Right atrium auricular region (tissue), 2 donors: ENCODE measurements at regions not wholly inside any gene's neighbourhood (a gene's known extent, or its start where the extent isn't known, plus 50 kb on each side); places are given as distances from the start of the nearest gene placed in this dataset.

Experiments used
- DNase-seq: peaks from one replicate; pipeline ENCODE4 v3.0.0-alpha.2; 2019; ENCODE audit warnings: low spot score
- H3K27ac ChIP-seq, 2 donors: fragments of 200-600 bp; sonication (generic); 1 replicate in 1 of 2; 2 replicates in 1 of 2; pipeline ENCODE4 v1.5.1; 2016 to 2019
- H3K27me3 ChIP-seq, 2 donors: fragments of 200-600 bp; sonication (generic); one replicate each; pipeline versions ENCODE4 v1.5.1 to v1.6.0; 2017 to 2019
- H3K36me3 ChIP-seq: fragments of 200-600 bp; sonication (generic); one replicate; pipeline ENCODE4 v1.5.1; 2016
- H3K4me1 ChIP-seq, 2 donors: fragments of 200-600 bp; sonication (generic); one replicate each; pipeline versions ENCODE4 v1.5.1 to v1.6.0; 2017 to 2019
- H3K4me3 ChIP-seq, 2 donors: fragments of 200-600 bp; sonication (generic); 1 replicate in 1 of 2; 2 replicates in 1 of 2; pipeline ENCODE4 v1.5.1; 2017 to 2019; ENCODE audit warnings: mild to moderate bottlenecking in 1 of 2, moderate library complexity in 1 of 2
- H3K9me3 ChIP-seq, 2 donors: fragments of 200-600 bp; sonication (generic); one replicate each; pipeline ENCODE4 v1.5.1; 2019
- TF ChIP-seq, protein P1 (sequence below), 2 donors: fragments of 200-600 bp; sonication (generic); IDR thresholded peaks; one replicate each; pipeline ENCODE4 v1.5.1; 2019; ENCODE audit warnings: antibody characterized with exemption in 2 of 2

DNA sequence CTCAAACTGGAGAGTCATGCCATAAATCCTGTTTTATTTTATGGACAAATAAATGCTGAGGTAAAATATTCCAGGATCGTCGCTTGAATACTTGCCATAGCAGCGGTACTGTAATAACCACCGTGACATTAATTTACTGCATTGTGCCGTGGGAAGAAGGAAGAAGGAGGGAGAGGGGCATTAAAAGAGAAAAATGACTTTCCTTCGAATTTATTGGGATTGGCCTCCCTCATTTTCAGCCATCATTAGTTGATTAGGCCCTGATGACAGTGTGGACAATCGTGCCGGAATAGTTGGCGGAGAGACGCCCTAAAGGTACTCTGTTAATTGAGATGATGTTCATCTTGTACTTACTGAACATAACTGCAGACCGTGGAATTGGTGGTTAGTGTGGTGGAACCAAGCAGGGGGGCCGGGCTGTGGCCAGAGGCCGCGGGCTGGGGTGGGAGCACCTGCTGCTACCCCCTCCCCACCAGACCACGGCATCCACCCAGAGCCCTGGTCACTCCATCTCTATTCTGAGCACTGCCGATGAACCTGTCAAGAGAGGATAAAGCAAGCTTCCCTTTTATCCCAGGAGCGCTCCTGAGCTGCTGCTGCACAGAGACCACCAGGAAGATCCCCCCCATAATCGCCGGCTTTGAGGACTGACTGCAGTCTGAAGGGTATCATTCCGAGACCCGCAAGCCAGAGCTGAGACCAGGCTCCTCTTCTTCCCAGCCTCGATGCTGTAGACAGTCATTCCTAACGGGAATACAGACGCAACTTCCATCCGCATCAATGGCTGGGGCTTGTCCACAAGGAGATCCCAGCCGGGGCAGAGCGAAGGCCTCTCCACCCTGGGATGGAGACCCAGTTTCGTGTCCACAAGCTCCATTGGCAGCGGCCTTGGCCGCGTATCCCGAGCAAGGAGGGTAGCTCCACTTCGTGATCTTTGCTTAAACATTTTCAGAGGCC lies 168.3 kb upstream of the TSHZ3 start:
- TF ChIP-seq, protein P1, sequence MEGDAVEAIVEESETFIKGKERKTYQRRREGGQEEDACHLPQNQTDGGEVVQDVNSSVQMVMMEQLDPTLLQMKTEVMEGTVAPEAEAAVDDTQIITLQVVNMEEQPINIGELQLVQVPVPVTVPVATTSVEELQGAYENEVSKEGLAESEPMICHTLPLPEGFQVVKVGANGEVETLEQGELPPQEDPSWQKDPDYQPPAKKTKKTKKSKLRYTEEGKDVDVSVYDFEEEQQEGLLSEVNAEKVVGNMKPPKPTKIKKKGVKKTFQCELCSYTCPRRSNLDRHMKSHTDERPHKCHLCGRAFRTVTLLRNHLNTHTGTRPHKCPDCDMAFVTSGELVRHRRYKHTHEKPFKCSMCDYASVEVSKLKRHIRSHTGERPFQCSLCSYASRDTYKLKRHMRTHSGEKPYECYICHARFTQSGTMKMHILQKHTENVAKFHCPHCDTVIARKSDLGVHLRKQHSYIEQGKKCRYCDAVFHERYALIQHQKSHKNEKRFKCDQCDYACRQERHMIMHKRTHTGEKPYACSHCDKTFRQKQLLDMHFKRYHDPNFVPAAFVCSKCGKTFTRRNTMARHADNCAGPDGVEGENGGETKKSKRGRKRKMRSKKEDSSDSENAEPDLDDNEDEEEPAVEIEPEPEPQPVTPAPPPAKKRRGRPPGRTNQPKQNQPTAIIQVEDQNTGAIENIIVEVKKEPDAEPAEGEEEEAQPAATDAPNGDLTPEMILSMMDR (IDR thresholded peaks at IDR 0.05) = no peak
- Histone ChIP-seq H3K27me3 (no peaks in the 10 kb centered on the region), H3K4me3 (no peak overlapping the region), H3K36me3 (no peaks in the 10 kb centered on the region), H3K9me3 (peaks cover 0 to 12% of the 10 kb centered on the region in 2 donors), H3K4me1 (no peaks in the 10 kb centered on the region), H3K27ac (no peak overlapping the region)
- DNase-seq = peak; percentile 28

DNA sequence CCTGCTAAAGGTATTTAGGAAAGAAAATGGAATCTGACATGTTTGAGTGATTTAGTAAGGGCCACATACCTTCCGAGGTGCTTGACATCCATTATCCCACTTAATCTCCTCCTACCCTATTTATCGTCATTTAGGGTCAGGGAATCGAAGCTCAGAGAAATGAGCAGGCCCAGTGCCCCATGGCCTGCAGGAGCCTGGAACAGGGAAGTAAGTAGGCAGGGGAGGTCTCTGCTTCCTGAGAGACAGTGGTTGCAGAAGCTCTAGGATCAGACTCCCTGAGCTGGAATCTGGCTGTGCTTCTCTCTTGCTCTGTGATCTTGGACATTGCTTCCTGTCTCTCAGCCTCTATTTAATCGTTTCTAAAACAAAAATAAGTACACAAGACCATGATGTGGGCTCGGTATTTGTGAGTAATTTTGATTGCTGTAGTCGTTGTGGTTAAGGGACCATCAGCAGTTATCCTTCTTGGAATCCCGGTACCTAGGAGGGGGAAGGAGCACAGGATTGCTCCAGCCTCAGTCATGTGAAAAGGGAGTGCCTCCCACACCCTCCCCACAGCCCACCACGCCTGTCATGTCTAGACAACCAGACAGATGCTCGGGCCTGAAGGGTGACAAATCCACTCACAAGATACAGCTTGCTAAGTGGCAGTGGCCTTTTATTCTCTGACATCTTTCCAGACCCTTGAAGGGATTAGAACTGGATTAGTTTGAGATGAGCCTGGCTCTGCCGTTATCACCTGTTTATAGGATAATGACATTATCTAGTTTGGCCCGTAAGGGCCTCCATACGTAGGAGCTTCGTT lies 169.2 kb upstream of the TSHZ3 start:
- H3K4me3 ChIP-seq = no peak overlapping the region
- H3K9me3 ChIP-seq = peaks cover 0 to 12% of the 10 kb centered on the region in 2 donors
- no peaks in the 10 kb centered on the region for H3K4me1 ChIP-seq
- no peaks in the 10 kb centered on the region for H3K27me3 ChIP-seq
- peak; percentile 13 for DNase-seq
- TF ChIP-seq, protein P1 (IDR thresholded peaks at IDR 0.05) = no peak
- no peaks in the 10 kb centered on the region for H3K36me3 ChIP-seq
- H3K27ac ChIP-seq = no peak overlapping the region

DNA sequence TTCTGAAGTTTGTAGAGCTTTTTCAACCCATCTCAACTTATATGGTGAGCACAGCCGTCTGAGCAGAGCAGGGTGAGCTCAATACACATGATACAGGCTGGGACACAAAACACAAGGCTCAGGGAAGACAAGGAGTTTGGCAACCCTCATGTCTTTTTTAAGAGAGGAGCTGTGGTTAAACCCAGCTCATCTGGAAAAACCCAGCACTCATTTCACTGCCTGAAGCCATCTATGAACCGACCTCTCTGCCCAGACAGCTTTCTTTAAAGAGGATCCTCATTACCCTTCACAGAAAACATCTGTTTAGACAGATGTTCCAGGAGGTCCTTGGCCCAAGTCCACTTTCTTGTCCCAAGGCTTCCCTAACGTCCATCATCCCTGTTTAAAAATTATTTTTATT lies 170.0 kb upstream of the TSHZ3 start:
- peak; percentile 13 for DNase-seq
- Histone ChIP-seq H3K9me3 (peaks cover 0 to 14% of the 10 kb centered on the region in 2 donors), H3K4me1 (no peaks in the 10 kb centered on the region), H3K4me3 (no peak overlapping the region), H3K27me3 (no peaks in the 10 kb centered on the region), H3K27ac (no peak overlapping the region), H3K36me3 (no peaks in the 10 kb centered on the region)
- TF ChIP-seq, protein P1 (IDR thresholded peaks at IDR 0.05) = no peak

DNA sequence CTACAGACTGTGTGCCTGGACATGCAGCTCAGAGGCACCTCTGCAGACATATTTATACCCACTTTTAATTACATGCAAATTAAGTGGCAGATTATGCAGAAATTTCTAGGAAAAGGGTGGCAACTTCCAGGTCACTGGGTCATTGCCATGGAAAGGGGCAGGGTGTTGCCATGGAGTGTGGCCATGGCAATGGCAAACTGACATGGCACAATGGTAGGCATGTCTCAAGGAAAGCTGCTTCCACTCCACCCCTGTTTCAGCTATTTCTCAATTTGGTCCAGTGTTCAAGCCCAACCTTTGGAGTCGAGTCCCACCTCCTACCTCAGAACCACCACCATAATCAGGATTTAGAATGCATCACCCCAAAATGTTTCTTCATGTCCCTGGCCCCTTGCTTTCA lies 170.7 kb upstream of the TSHZ3 start:
- DNase-seq = no peak
- no peaks in the 10 kb centered on the region for H3K27me3 ChIP-seq
- H3K36me3 ChIP-seq = no peaks in the 10 kb centered on the region
- H3K4me1 ChIP-seq = no peaks in the 10 kb centered on the region
- H3K4me3 ChIP-seq = no peak overlapping the region
- no peak overlapping the region for H3K27ac ChIP-seq
- TF ChIP-seq, protein P1 (IDR thresholded peaks at IDR 0.05) = no peak
- peaks cover 0 to 21% of the 10 kb centered on the region in 2 donors for H3K9me3 ChIP-seq

DNA sequence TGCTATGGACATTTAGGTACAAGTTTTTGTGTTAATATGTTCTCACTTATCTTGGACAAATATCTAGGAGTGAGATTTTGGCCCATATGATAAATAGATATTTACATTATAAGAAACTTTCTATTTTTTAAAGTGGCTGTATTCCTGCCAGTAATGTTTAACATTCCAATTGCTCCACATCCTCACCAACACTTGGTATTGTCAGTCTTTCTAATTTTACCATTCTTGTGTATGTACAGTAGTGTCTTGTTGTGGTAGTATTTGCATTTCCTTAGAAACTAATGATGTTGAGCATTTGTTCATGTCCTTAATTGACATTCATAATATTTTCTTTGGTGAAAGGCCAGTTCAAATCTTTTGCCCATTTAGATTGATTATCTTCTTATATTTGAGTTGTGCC lies 171.4 kb upstream of the TSHZ3 start:
- Histone ChIP-seq H3K4me3 (no peak overlapping the region), H3K27ac (no peak overlapping the region), H3K36me3 (no peaks in the 10 kb centered on the region), H3K9me3 (peaks cover 0 to 28% of the 10 kb centered on the region in 2 donors), H3K27me3 (no peaks in the 10 kb centered on the region), H3K4me1 (no peaks in the 10 kb centered on the region)
- DNase-seq = no peak
- TF ChIP-seq, protein P1 (IDR thresholded peaks at IDR 0.05) = no peak
